CD1c-positive myeloid dendritic cell (primary cell): ENCODE measurements at regions not wholly inside any gene's neighbourhood (a gene's known extent, or its start where the extent isn't known, plus 50 kb on each side); places are given as distances from the start of the nearest gene placed in this dataset.
"Not testable (repeated sequence)": the region's sequence is repeated elsewhere in the genome, so short reads cannot be mapped to it uniquely, and the experiment has no call there.

ENCODE experiments used
- DNase-seq: peaks from one replicate; pipeline ENCODE4 v3.0.0-alpha.2; 2016; ENCODE audit errors: extremely low spot score

DNA sequence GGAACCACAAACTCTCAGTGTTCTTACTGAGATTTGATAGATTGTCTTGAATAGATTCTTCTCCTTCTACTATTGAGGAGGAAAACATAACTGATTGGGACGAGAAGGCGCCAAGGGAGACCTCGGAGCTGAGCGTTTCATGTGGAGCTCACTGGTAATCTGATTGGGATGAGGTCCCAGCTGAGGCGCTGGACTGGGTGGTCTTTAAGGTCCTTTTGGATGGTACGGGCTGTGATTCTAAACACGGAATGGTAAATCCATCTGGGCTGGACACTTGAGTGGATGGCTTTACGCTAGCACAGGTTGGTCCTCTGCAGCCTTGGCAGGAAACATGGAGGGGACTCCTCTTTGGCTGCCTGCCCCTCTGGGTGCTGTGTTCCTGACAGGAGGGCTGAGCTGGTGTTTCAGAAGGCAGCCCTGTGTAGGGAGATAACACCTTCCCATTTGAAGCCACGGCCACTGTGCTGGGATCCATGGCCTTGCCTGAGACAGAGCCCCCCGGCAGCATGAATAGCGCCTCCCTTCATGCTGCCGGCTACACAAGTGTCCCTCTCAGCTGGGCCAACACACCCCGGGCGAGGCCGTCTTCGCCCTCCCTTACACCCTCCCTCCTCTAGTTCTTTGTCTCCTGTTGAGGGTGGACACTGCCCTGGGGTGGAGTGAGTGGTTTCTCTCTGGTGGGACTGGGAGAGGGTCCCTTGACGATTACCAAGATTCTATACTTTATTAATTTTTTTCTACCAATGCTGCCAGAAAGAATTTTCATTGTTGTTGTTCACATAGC is 203.2 kb upstream of the SHH start:
- DNase-seq: no peak

DNA sequence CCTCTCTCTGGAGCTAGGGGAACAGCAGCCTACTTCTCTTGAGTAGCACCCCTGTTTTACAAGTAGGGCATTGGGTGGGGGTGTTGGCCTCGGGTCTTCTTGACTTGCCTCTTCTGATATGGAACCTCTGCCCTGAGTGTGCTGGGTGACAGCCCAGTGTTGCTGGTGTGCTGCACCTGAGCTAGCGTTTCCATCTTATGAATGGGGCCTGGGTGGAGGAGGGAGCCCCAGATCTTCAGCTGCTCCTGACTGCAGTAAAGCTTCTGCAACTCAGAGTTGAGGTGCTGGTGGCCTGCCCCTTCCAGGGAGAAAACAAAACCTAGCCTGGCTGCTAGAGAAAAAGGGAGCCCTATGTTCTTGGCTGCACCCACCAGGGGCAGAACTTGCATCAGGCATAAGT is 202.5 kb upstream of the SHH start:
- no peak for DNase-seq

DNA sequence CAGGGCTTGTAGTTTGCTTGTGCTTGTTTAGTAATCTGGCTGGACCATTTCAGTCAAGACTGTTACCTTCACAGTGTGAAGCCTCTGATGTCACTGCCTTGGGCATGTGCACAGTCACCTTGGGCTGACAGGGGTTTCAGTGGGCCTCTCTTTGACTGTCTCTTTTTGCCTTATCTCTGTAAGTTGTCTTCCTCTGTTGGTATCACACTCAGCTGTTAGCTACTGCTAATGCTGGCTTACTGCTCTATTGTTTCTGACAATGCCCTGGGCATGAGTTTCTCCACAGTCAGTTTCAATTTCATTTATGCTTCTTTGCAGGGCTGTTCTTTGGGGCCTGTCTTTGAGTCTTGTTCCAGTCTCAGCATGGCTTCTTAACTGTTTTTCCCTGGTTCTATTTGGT is 201.9 kb upstream of the SHH start:
- DNase-seq: no peak

DNA sequence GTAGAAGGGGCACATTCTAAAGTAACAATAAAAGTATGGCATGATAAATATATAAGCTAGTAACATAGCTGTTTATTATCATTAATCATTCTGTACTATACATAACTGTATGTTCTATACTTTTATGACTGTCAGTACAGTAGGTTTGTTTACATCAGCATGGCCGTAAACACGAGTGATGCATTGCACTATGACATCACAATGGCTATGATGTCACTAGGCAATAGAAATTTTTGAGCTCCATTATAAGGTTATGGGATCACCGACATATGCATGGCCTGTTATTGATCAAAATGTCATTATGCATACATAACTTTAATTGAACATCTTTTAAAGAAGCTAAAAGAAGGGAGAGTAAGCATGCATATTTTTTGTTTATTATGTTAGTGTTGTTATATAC is 200.1 kb upstream of the SHH start:
- DNase-seq: no peak

DNA sequence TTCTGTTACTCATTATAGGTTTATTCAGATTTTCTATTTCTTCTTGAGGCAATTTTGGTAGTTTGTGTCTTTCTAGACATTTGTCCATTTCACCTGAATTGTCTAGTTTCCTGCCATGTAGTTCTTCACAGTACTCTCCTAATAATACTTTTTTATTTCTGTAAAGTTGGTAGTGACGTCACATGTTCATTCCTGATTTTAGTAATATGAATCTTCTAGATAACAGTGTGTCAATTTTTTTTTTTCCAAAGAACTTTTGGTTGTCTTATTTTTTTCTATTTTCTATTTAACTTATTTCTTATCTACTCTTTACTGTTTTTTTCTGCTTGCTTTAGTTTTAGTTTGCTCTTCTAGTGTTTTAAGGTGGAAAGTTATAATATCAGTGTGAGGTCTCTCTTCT is 197.3 kb upstream of the SHH start:
- DNase-seq: no peak

DNA sequence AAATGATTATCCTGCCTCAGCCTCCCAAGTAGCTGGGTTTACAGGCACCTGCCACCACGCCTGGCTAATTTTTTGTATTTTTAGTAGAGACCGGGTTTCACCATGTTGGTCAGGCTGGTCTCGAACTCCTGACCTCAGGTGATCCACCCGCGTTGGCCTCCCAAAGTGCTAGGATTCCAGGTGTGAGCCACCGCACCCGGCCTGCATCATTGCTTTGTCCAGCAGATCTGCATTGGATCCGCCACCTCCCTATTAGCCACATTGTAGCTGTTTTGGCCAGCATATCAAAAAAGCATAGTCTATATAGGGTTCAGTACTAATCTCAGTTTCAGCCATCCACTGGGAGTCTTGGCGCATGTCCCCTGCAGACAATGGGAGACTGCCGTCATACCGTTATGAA is 194.6 kb upstream of the SHH start:
- DNase-seq: not testable (repeated sequence)

DNA sequence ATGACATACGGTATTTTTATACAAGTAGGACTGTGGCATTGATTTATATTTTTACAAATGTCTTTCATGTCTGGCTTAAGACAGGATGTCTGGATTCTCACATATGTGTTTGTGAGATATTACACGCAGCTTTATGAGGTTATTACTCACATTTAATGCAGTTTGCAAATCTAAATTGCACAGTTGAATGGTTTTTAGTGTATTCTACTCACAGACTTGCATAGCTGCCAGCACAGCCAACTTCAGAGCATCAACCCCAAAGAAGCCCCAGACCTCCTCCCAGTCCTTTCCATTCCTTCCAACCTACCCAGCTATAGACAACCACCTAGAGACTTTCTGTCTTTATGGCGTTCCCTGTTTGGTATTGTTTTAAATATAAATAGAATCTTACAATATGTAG is 193.8 kb upstream of the SHH start:
- no peak for DNase-seq

DNA sequence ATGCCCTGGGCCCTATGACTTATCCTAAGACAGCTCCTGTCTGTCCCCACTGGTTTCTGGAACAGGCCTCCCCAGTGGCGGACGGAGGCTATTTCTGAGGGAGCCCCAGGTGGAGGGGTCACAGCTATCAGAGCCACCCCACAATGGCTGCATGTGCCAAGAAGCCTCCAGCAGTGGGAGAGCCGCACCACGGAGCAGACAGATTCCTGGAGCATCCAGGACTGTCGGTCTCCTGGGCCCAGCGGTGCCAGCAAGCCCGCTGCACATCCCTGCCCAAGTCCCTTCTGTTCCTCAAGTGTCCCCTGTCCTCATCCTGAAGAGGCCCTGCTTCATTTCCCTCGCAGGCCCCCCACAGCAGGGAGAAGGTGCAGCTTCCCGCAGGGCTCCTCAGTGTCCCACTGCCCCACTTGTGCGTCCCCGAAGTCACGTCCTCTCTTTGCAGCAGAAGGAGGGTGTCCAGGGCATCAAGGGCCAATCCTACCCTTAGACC is 193.0 kb upstream of the SHH start:
- DNase-seq: no peak

DNA sequence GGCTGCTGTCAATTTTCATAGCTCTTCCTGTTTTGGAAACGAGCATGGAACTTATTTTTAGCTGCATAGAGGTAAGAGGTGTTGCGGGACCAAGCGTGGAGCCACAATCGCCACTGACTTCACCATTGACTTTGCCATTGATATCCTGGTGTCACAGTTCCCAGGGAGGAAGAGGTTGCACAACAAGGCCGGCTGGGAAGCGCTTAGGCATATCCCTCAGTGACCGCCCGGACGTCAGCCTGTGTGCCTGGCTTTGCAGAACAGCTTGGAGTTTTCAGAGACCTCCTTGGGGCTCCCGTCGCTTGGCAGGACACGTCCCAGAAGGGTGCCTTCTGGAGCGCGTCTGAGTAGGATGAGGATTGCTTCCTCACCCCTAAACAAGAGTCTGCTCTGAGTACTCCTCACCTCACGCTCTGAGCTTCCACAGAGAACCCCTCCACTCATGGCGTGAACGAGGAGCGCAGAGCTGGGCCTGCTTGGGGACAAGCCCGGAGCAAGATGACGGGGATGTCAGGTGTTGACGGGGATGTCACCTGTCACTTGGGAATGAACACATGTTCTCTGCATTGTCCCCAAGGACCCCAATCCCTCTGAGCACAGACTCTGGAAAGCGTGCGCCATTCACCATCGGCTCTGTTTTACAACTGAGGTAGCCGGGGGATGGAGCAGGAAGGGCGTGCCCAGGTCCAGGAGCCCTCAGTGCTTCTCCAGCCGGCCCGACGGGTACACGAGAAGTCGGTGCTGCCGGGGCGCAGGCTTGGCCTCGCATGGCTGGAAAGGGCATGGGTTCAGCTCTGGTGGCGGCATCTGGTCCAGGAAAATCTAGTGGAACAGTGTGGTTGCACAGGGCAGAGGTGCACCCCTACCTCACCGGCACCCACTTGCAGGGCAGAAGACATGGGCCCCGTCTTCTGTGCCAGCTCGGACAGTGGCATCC is 192.3 kb upstream of the SHH start:
- DNase-seq: no peak

DNA sequence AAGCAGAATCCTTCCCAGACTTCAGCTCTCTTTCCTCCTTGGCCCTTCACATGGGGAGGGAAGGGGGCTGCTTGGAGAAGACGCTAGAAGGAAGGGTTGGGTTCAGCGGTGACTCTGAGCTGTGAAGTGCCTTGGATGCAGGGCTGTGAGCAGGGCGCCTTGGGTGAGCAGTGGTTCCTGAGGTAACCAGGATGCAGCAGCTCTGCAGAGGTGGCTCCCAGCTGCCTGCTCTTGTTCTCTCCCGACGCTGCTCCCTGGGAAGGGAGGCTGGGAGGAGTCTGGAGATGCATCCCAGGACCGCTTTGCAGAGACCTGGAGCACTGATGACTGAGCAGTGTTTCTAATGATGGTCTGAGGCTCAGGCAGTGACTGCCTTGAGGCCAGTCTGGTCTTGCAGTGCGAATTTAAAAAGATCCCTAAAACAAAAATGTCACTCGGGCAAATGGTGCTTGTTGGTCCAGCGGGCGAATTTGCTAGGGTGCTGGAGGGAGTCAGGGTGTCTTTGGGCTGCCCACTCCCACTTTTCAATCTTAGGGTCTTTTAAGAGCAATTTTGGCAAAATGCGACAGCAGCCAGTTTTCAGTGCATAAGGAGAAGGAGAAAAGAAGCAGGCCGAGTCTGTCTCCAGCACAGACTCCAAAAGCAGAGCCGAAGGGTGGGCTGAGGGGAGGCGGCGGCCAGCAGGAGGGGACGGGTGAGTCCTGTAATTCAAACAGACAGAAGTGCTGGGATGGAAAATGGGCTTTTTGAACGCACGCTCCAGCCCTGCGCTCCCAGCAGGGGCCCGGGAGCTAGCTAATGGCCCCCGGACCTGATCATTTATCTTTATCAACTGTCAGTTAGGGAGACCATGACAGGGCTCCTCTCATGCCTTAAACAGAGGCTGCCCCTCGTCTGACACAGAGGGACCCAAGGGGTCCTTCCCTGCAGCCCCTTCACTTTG is 191.2 kb upstream of the SHH start:
- DNase-seq: no peak

DNA sequence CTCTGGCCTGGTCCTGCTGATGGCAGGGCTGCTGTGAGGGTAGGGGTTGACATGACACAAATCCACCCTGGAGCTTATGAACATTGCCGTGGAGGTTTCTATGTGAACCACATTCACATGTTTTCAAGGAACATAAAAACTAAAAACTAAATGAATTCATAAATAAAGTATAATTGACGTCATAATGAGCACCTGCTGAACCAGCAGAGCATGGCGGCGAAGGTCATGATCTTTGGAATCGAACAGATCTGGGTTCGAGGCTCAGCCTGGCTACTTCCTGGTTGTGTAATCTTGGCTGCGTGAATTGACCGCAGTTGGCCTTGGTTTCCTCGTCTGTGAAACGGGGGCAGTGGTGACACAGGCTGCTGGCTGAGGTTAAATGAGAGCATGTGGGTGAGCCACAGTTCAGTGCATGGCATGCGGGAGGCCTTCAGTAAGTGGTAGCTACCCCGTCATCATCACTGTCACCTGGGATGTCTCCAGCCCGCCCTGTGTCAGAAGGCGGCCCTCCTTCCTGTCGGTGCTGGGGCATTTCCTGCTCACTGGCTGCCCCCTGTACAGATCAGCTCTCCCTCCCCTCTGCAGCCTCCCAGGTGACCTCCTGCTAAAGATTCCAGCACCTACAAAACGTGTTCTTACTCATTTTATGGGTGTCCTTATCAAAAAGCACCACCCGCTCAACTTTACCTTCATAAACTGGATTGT is 190.3 kb upstream of the SHH start:
- DNase-seq: no peak

DNA sequence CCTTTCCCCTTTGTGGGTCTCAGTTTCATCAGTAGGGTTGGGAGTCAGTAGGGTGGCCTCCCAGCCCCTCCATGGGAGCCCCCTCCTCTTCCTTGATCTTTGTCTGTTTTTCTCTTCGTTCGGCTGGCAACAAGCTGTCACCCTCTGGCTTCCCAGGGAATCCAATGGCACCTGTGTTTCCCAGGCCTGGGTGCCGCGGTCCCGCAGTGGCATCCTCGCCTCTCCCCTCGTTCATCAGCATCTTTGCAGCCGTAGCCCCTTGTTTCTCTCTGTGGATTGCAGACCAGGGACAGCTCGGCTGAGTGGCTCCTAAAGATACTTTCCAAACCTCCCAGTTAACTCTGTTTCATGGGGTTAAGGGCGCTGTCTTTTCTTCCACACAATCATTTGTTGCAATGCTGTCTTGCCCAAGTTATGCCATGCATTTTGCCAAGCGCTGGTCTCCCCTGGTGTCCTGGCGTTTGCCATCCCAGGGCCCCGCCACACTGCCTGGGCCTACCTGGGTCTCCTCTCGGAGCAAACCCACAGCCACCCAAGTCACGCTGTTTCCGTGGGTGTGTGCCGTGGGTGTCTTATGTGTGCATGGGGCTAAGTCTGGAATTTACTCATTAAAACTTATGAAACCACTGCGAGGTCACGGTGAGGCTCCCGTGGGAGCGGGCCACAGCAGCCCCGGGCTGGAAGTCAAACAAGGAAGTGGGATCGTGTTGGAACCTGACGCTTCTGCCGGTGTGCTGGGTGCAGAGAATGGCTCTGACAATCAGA is 189.4 kb upstream of the SHH start:
- DNase-seq: no peak

DNA sequence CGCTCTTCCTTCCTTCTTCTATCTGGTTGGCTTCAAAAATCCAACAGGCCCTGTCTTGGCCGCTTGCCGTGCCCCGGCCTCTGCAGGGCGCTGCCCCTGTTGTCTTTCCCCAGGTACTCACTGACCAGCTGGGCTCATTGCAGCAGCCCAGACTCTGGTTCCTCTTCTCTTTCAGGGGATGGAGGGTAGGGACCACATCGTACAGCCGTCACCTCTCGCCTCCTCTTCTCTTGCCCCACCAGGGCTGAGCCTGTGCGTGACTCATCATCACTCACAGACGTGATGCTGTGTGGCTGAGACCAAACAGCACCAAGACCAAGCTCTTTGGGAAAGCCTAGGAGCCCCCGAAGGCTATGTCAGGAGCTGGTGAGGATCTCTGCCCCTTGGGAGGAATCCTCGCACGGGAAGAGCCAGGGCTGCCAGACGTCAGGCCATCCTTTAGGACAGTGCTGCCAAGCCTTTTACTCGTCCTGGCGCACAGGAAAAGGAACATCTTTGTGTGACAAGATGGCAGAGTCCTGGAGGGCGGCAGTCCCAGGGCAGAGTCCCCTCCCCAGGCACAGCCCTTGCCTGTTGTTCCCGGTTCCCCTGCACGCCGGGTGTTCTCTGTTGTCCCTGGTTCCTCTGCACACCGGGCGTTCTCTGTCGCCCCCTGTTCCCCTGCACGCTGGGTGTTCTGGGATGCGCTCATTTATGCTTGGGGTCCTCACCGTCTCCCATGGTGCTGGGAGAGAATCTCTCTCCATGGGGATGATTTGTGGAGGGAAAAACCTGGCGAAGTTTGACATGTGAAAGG is 188.5 kb upstream of the SHH start:
- no peak for DNase-seq

DNA sequence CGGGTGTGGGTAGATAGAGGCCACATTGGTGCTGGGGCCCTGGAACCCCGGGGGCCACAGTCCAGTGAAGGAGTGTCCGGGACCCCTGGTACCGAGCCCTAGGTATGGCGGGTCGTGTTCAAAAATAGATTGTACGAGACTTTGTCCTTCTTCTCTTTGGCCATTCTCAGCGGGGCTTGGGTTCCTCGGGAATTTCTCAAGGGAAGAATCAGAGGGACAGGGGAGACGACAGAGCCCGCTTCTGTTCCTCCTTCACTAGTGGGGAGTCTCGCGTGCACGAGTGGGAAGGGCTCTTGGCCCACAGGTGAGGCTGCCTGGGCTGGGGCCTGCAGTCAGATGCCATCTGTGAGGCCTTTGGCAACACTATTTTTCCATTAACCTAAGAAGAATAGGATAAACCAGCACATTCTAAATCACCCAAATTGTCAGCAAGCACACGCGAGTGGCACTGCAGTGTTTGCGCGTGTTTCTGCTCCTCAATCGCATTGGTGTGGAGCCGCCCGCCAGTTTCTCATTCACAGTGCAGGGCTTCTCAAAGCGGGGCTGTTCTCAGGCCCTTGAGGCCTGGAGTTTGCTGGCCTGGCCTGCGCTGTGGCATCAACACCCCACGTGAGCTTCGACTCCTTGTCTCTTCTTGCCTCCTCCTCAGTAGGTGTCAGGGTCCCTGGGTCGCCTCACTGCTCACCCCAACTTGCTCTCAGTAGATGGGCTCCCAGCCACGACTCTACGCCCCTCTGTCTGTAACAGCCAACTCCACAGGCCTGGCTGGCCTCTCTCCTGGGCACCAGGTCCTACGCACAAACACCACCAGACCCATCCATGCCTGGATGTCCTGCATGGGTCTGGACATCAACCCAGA is 187.6 kb upstream of the SHH start:
- DNase-seq: no peak

DNA sequence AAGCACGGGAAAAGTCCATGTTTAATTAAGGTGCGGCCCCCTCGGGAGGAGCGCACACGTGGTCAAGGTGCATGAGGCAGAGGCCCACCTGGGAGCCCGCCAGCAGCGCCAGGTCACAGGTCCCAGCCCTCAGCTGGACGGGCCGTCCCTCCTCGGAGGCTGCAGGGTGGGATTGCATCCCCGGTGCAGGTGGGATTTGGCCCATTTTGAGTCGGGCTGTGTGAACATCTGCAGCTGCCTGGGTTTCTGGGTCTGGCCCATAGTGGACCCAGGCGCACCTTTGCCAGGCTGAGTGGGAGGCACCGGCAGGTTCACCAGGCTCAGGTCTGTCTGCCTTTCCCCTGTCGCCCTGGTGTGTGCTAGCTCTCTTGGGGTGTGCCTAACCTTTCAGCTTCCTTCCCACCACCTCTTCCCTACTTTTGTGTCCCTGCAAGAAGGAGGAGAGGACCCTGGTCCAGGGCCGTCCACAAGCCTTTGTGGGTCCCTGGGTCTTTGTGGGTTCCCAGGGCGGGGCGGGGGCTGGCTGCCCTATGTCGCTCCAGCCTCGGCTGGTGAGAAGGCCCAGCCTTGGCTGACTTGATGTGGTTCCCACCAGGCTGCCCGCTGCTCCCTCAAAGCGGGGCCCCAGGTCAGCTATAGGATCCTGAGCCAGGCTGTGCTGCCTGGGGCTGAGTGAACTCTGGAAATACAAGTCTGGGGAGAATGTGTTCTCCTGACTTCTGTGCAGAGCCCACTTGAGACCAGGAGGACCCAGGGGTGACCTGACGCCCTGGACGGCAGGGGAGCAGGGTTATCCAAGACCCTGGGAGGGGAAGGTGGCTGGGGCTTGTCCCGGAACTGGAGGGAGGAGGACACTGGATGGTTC is 186.7 kb upstream of the SHH start:
- DNase-seq: no peak

DNA sequence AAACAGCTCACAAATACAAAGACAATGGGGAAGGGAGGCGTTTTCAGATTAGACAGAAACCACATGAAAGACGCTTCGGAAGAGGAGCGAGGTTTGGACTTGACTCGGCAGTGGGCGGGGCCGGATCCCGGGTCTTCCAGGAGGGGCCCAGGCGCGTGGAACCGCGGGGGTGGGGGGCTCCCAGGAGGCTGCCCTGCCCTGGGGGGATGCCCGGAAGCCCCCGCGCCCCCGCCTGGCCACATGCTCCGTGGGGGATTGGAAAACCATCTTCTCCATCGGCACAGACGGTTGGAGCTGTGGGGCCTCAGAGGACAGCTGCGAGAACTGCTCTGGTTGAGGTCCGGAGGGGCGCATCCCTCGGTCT is 186.0 kb upstream of the SHH start:
- DNase-seq: no peak

DNA sequence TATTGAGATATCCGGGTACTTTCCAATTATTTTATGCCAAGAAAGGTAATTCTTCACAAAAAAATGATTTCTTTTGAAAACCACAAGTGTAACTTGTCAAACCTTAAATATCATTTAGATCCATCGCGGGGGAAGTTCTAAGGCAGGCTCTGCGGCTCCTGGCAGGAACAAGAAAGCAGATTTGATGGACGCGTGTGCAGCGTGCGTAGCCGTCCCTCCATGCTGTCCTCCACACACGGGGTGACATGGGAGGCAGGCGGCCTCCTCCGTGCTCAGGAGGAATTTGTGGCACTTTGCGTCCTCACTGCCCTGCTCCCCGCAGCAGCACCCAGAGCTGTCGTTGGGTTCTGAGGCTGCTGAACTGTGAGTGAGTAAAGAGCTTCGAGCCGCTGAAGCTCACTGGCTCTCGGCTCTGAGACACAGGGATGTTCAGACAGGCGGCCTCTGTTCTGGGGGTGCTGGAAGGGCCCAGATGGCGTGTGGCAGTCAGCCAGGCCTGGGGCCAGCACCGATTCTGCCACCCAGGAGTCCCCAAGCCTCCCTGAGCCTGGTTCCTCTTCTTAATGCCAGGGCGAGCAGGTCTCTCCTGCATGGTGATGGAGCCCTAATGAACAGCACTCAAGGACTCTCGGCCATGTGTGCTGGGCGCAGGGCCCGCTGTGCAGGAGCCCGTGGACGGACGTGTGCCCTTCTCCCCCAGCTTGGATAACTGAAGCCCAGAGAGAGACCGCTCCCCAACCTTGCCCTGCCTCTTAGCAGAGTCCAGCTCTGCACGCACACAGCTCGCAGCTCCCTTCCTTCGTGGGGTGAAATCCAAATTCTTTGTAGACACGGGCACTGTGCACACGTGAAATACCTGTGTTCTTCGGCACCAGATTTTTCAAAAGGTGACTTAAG is 185.4 kb upstream of the SHH start:
- DNase-seq: no peak
